Renal pelvis (tissue), 1 donor: ENCODE measurements at regions not wholly inside any gene's neighbourhood (a gene's known extent, or its start where the extent isn't known, plus 50 kb on each side); places are given as distances from the start of the nearest gene placed in this dataset.
"Not testable (repeated sequence)": the region's sequence is repeated elsewhere in the genome, so short reads cannot be mapped to it uniquely, and the experiment has no call there.

Source experiments
- DNase-seq: peaks from one replicate; pipeline ENCODE4 v3.0.0-alpha.2; 2013

GRCh38 chr10:63077800-63078199, 55.3 kb upstream of the NRBF2 start:
- DNase-seq: no peak

- DNase-seq: no peak
These were observed 60.2 kb upstream of the NRBF2 start for GRCh38 chr10:63072951-63073350.

- no peak for DNase-seq
These were observed 62.0 kb upstream of the NRBF2 start for GRCh38 chr10:63071145-63071544.

- no peak for DNase-seq
These were observed 63.8 kb upstream of the NRBF2 start for GRCh38 chr10:63069318-63069717.

GRCh38 chr10:63068246-63068645, 64.9 kb upstream of the NRBF2 start:
- DNase-seq: no peak

- DNase-seq: no peak
These were observed 66.5 kb upstream of the NRBF2 start for GRCh38 chr10:63066606-63067005.

- no peak for DNase-seq
These were observed 68.4 kb upstream of the NRBF2 start for GRCh38 chr10:63064706-63065105.

GRCh38 chr10:63058236-63058635, 74.9 kb upstream of the NRBF2 start:
- DNase-seq: no peak

GRCh38 chr10:63057509-63057908, 75.6 kb upstream of the NRBF2 start:
- no peak for DNase-seq

- no peak for DNase-seq
These were observed 77.4 kb upstream of the NRBF2 start for GRCh38 chr10:63055705-63056104.

GRCh38 chr10:63054889-63055611, 78.1 kb upstream of the NRBF2 start:
- no peak for DNase-seq

- DNase-seq: no peak
These were observed 81.0 kb upstream of the NRBF2 start for GRCh38 chr10:63052083-63052482.

- DNase-seq: no peak
These were observed 90.9 kb upstream of the NRBF2 start for GRCh38 chr10:63042256-63042655.

GRCh38 chr10:63033616-63034185, 99.4 kb upstream of the NRBF2 start:
- not testable (repeated sequence) for DNase-seq

GRCh38 chr10:63030536-63030935, 102.6 kb upstream of the NRBF2 start:
- peak; percentile 8 for DNase-seq

GRCh38 chr10:63027531-63027930, 105.6 kb upstream of the NRBF2 start:
- DNase-seq: no peak

GRCh38 chr10:63021225-63021624, 111.9 kb upstream of the NRBF2 start:
- DNase-seq: no peak

GRCh38 chr10:63013755-63014154, 119.4 kb upstream of the NRBF2 start:
- DNase-seq: no peak

GRCh38 chr10:63012623-63013022, 120.5 kb upstream of the NRBF2 start:
- DNase-seq: no peak

GRCh38 chr10:63010203-63010602, 122.9 kb upstream of the NRBF2 start:
- DNase-seq: no peak

- no peak for DNase-seq
These were observed 124.6 kb upstream of the NRBF2 start for GRCh38 chr10:63008491-63008890.

- DNase-seq: no peak
These were observed 126.0 kb upstream of the NRBF2 start for GRCh38 chr10:63007112-63007511.

GRCh38 chr10:63005246-63005645, 127.9 kb upstream of the NRBF2 start:
- DNase-seq: no peak

- no peak for DNase-seq
These were observed 129.2 kb upstream of the NRBF2 start for GRCh38 chr10:63003816-63004453.
